ENCODE measurements at regions not wholly inside any gene's neighbourhood (a gene's known extent, or its start where the extent isn't known, plus 50 kb on each side); places are given as distances from the start of the nearest gene placed in this dataset.

- intact Hi-C loops (cut with DNase I) = no loop called here
- DNase-seq (no peak), ATAC-seq (no peak)
- TF ChIP-seq CTCF (IDR thresholded peaks at IDR 0.05) = no peak
- Histone ChIP-seq H3K36me3 (no peaks in the 10 kb centered on the region), H3K27me3 (ENCODE audit: low read depth) (no peaks in the 10 kb centered on the region), H3K27ac (no peak overlapping the region), H3K9me3 (no peaks in the 10 kb centered on the region), H3K4me1 (no peaks in the 10 kb centered on the region), H3K4me3 (no peak overlapping the region)
Measured at GRCh38 chr3:5517921-5518320, 330.4 kb downstream of the EDEM1 start.

- Histone ChIP-seq H3K36me3 (no peaks in the 10 kb centered on the region), H3K4me1 (no peaks in the 10 kb centered on the region), H3K27ac (no peak overlapping the region), H3K27me3 (ENCODE audit: low read depth) (no peaks in the 10 kb centered on the region), H3K9me3 (no peaks in the 10 kb centered on the region), H3K4me3 (no peak overlapping the region)
- intact Hi-C loops (cut with DNase I) = no loop called here
- ATAC-seq = no peak
- no peak for DNase-seq
- TF ChIP-seq CTCF (IDR thresholded peaks at IDR 0.05) = no peak
Measured at GRCh38 chr3:5520237-5520636, 332.7 kb downstream of the EDEM1 start.

GRCh38 chr3:5523125-5523524, 335.6 kb downstream of the EDEM1 start:
- intact Hi-C loops (cut with DNase I) = no loop called here

GRCh38 chr3:5531039-5531438, 343.5 kb downstream of the EDEM1 start:
- Histone ChIP-seq H3K9me3 (no peaks in the 10 kb centered on the region), H3K27me3 (ENCODE audit: low read depth) (no peaks in the 10 kb centered on the region), H3K4me3 (no peak overlapping the region), H3K4me1 (no peaks in the 10 kb centered on the region), H3K36me3 (no peaks in the 10 kb centered on the region), H3K27ac (no peak overlapping the region)
- ATAC-seq = no peak
- no peak for DNase-seq
- no peak for TF ChIP-seq CTCF (IDR thresholded peaks at IDR 0.05)
- intact Hi-C loops (cut with DNase I) = no loop called here

More at GRCh38 chr3:5523125-5523524, 335.6 kb downstream of the EDEM1 start:
- ATAC-seq (no peak), DNase-seq (no peak)
- no peaks in the 10 kb centered on the region for H3K27me3 ChIP-seq (ENCODE audit: low read depth)
- H3K4me3 ChIP-seq = no peak overlapping the region
- no peak overlapping the region for H3K27ac ChIP-seq
- no peaks in the 10 kb centered on the region for H3K9me3 ChIP-seq
- no peaks in the 10 kb centered on the region for H3K36me3 ChIP-seq
- no peak for TF ChIP-seq CTCF (IDR thresholded peaks at IDR 0.05)
- H3K4me1 ChIP-seq = no peaks in the 10 kb centered on the region

- Histone ChIP-seq H3K9me3 (no peaks in the 10 kb centered on the region), H3K27ac (no peak overlapping the region), H3K27me3 (ENCODE audit: low read depth) (no peaks in the 10 kb centered on the region), H3K4me1 (no peaks in the 10 kb centered on the region), H3K36me3 (no peaks in the 10 kb centered on the region), H3K4me3 (no peak overlapping the region)
- intact Hi-C loops (cut with DNase I) = no loop called here
- DNase-seq (no peak), ATAC-seq (no peak)
- TF ChIP-seq CTCF (IDR thresholded peaks at IDR 0.05) = no peak
Measured at GRCh38 chr3:5531741-5532290, 344.3 kb downstream of the EDEM1 start.

GRCh38 chr3:5540532-5540931, 353.0 kb downstream of the EDEM1 start:
- ATAC-seq = no peak
- intact Hi-C loops (cut with DNase I) = no loop called here

More at GRCh38 chr3:5540532-5540931, 353.0 kb downstream of the EDEM1 start:
- Histone ChIP-seq H3K4me1 (no peaks in the 10 kb centered on the region), H3K27ac (no peak overlapping the region), H3K9me3 (peaks cover 19% of the 10 kb centered on the region), H3K4me3 (no peak overlapping the region), H3K27me3 (ENCODE audit: low read depth) (no peaks in the 10 kb centered on the region), H3K36me3 (no peaks in the 10 kb centered on the region)
- TF ChIP-seq CTCF (IDR thresholded peaks at IDR 0.05) = no peak
- DNase-seq = no peak
